Thyroid gland (tissue), 4 donors: ENCODE measurements at regions not wholly inside any gene's neighbourhood (a gene's known extent, or its start where the extent isn't known, plus 50 kb on each side); places are given as distances from the start of the nearest gene placed in this dataset.

Source experiments
- POLR2A ChIP-seq, 2 donors: fragments of 450-650 bp; IDR thresholded peaks; one replicate each; pipeline ENCODE4 v1.6.1; 2017; ENCODE audit warnings: antibody characterized with exemption in 2 of 2, mild to moderate bottlenecking in 2 of 2, moderate library complexity in 1 of 2
- TF ChIP-seq, protein P1 (sequence below), 6 experiments: fragments of 200-600 bp in 3 of 6; fragments of 450-650 bp in 3 of 6; sonication (generic) in 3 of 6; IDR thresholded peaks; one replicate each; pipeline ENCODE4 v1.5.1; 2016 to 2019; ENCODE audit warnings: antibody characterized with exemption in 6 of 6, mild to moderate bottlenecking in 2 of 6, inconsistent platforms in 1 of 6, moderate library complexity in 1 of 6

DNA sequence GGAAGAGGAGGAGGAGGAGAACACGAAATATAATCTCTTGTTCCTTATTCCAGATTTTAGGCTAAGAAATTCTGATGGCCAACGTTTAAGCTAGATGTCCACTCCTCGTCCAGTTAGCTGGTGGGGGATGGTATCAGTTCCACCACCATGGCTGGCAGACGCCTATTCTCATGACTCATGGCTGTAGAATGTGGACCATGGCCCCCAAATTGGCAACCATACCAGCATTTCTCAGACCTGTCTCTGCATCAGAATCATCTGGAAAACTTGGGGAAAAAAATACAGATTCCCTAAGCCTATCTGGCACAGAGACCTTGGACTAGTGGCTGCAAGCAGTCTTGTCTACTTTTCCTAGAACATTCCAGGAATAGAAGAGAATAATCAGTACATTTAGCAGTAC is 267.7 kb upstream of the SIX2 start:
- TF ChIP-seq, protein P1, sequence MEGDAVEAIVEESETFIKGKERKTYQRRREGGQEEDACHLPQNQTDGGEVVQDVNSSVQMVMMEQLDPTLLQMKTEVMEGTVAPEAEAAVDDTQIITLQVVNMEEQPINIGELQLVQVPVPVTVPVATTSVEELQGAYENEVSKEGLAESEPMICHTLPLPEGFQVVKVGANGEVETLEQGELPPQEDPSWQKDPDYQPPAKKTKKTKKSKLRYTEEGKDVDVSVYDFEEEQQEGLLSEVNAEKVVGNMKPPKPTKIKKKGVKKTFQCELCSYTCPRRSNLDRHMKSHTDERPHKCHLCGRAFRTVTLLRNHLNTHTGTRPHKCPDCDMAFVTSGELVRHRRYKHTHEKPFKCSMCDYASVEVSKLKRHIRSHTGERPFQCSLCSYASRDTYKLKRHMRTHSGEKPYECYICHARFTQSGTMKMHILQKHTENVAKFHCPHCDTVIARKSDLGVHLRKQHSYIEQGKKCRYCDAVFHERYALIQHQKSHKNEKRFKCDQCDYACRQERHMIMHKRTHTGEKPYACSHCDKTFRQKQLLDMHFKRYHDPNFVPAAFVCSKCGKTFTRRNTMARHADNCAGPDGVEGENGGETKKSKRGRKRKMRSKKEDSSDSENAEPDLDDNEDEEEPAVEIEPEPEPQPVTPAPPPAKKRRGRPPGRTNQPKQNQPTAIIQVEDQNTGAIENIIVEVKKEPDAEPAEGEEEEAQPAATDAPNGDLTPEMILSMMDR (IDR thresholded peaks at IDR 0.05): no peak
- TF ChIP-seq POLR2A (IDR thresholded peaks at IDR 0.05): no peak
